PFSK-1 (cell line): ENCODE measurements at regions not wholly inside any gene's neighbourhood (a gene's known extent, or its start where the extent isn't known, plus 50 kb on each side); places are given as distances from the start of the nearest gene placed in this dataset.

ENCODE experiments used
- FOXP2 ChIP-seq: optimal IDR thresholded peaks from 2 replicates; pipeline ENCODE3; 2011; ENCODE audit warnings: borderline replicate concordance, control low read depth, inconsistent platforms; ENCODE audit not compliant: insufficient read depth; ENCODE audit errors: extremely low read length, extremely low read depth
- POLR2AphosphoS5 ChIP-seq: IDR thresholded peaks from 2 replicates; pipeline ENCODE4 v1.6.1; 2012; ENCODE audit warnings: low read depth, mild to moderate bottlenecking, control low read depth, low read length, moderate library complexity
- SIN3A ChIP-seq: IDR thresholded peaks from 2 replicates; pipeline ENCODE4 v1.6.1; 2012; ENCODE audit warnings: mild to moderate bottlenecking, low read length, moderate library complexity, borderline replicate concordance; ENCODE audit not compliant: insufficient read depth
- TAF1 ChIP-seq: IDR thresholded peaks from 2 replicates; pipeline ENCODE4 v1.6.1; 2012; ENCODE audit warnings: low read length, control low read depth, borderline replicate concordance; ENCODE audit not compliant: insufficient read depth
- TF ChIP-seq, protein P1 (sequence below), 2 experiments: IDR thresholded peaks; 2 replicates each; pipeline versions ENCODE4 v1.6.1 to v1.8.0; 2011 to 2012; ENCODE audit warnings: low read depth in 2 of 2, low read length in 2 of 2, control low read depth in 1 of 2, inconsistent platforms in 1 of 2, mild to moderate bottlenecking in 1 of 2, moderate library complexity in 1 of 2; ENCODE audit not compliant: insufficient read depth in 1 of 2

DNA sequence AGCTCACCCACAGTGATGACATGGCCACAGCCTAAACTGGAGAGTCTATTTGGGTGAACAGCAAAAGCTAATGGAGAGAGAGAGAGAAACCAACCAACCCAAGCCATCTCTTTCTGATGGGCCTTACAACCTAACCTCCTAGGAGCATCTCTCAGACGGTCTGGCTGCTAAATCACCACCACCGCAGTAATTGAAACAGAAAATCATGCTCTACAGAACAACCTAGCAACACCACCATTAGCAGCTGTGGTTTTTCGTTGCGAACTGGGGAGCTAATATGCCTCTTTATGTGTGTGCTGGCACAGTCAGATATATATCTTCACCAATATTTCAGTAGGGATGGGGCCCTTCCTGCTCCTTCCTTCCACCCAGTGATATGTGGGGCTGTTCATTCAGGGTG is 166.9 kb upstream of the PROK2 start:
- no peak for TF ChIP-seq SIN3A
- TF ChIP-seq, protein P1, sequence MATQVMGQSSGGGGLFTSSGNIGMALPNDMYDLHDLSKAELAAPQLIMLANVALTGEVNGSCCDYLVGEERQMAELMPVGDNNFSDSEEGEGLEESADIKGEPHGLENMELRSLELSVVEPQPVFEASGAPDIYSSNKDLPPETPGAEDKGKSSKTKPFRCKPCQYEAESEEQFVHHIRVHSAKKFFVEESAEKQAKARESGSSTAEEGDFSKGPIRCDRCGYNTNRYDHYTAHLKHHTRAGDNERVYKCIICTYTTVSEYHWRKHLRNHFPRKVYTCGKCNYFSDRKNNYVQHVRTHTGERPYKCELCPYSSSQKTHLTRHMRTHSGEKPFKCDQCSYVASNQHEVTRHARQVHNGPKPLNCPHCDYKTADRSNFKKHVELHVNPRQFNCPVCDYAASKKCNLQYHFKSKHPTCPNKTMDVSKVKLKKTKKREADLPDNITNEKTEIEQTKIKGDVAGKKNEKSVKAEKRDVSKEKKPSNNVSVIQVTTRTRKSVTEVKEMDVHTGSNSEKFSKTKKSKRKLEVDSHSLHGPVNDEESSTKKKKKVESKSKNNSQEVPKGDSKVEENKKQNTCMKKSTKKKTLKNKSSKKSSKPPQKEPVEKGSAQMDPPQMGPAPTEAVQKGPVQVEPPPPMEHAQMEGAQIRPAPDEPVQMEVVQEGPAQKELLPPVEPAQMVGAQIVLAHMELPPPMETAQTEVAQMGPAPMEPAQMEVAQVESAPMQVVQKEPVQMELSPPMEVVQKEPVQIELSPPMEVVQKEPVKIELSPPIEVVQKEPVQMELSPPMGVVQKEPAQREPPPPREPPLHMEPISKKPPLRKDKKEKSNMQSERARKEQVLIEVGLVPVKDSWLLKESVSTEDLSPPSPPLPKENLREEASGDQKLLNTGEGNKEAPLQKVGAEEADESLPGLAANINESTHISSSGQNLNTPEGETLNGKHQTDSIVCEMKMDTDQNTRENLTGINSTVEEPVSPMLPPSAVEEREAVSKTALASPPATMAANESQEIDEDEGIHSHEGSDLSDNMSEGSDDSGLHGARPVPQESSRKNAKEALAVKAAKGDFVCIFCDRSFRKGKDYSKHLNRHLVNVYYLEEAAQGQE (IDR thresholded peaks at IDR 0.05; ENCODE audit: insufficient read depth in 1 of 2, low read depth in 2 of 2, low read length in 2 of 2) = no peak
- no peak for TF ChIP-seq FOXP2
- TF ChIP-seq POLR2AphosphoS5 = no peak
- TF ChIP-seq TAF1 = no peak

DNA sequence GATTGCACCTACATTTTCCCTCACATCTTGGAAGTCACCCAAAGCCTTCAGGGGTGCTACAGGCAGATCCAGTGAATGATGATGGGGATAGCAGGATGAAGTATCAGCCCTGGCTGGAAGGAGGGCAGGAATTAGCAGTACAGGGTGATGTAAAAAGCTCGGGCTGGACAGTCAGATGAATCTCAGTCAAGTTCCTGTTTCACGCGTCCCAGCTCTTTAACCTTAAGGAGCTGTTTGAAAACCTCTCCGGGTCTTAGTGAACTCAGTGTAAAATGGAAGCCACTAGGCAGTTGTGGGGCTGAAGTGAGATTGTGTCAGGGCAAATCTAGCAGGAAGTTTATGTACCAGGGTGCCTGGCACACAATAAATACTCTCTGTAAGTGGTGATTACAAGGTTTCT is 166.4 kb upstream of the PROK2 start:
- TF ChIP-seq SIN3A (no peak), POLR2AphosphoS5 (no peak), TAF1 (no peak), FOXP2 (no peak)
- TF ChIP-seq, protein P1 (IDR thresholded peaks at IDR 0.05; ENCODE audit: insufficient read depth in 1 of 2, low read depth in 2 of 2, low read length in 2 of 2) = no peak

DNA sequence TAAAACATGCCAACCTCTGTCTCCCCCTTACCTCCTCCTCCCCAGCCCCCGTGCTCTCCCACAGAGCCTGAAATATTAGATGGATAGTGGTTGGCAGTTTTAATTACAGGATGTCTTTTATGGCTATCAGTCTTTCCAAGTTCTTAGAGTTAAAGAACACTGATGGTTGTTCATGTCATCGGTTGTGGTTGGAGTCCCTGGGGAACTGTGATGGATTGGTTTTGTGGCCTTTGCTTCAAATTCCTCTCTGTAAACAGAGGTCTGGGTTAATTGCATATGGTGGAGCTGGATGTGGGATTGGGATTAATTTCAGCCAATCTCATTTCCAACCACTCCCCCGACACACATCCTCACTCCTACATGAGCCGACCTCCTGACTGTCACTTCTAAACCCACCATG is 164.5 kb upstream of the PROK2 start:
- TF ChIP-seq, protein P1 (IDR thresholded peaks at IDR 0.05; ENCODE audit: insufficient read depth in 1 of 2, low read depth in 2 of 2, low read length in 2 of 2) = no peak
- TF ChIP-seq TAF1 (no peak), POLR2AphosphoS5 (no peak), FOXP2 (no peak), SIN3A (no peak)

DNA sequence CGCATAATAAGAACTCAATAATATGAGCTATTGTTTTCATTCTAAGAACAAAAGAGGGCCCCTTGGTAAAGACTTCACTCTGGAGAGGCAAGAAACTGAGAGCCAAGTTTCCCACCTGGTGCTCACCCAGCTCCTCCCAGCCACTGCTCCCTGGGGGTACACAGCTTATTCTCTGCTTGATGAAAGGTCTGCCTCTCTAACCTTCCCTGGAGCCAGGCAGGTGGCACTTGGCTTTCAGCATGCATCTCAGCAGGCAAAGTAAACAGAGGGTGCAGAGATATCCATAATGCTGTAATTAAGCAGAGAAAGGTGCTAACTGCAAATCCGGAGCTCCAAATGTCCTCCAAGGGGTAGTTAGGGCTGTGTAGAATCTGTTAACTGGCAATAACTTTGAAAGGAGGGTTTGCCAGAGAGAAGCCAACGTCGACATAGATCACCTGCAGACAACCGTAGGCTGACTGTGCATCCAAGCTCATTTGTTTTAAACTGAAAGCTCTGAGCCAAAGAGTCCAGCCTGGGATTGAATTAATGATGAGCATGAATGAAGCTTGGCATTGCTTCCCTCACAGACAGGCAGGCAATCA is 159.6 kb upstream of the PROK2 start:
- TF ChIP-seq, protein P1 (IDR thresholded peaks at IDR 0.05; ENCODE audit: insufficient read depth in 1 of 2, low read depth in 2 of 2, low read length in 2 of 2) = no peak
- TF ChIP-seq TAF1 = no peak
- TF ChIP-seq POLR2AphosphoS5 = no peak
- no peak for TF ChIP-seq FOXP2
- TF ChIP-seq SIN3A = no peak
